Panc1 (cell line): ENCODE measurements at regions not wholly inside any gene's neighbourhood (a gene's known extent, or its start where the extent isn't known, plus 50 kb on each side); places are given as distances from the start of the nearest gene placed in this dataset.
"Not testable (repeated sequence)": the region's sequence is repeated elsewhere in the genome, so short reads cannot be mapped to it uniquely, and the experiment has no call there.

Experiments used
- POLR2AphosphoS5 ChIP-seq: IDR thresholded peaks from 2 replicates; pipeline ENCODE4 v1.6.1; 2012; ENCODE audit warnings: mild to moderate bottlenecking, low read depth, low read length, moderate library complexity
- REST ChIP-seq, 2 experiments: IDR thresholded peaks; 2 replicates each; pipeline ENCODE4 v1.6.1; 2011 to 2012; ENCODE audit warnings: low read depth in 2 of 2, control low read depth in 1 of 2, low read length in 1 of 2, mild to moderate bottlenecking in 1 of 2, moderate library complexity in 1 of 2; ENCODE audit not compliant: insufficient read depth in 1 of 2
- SIN3A ChIP-seq: IDR thresholded peaks from 2 replicates; pipeline ENCODE4 v1.6.1; 2012; ENCODE audit warnings: low read depth, mild to moderate bottlenecking, low read length, moderate library complexity, borderline replicate concordance; ENCODE audit not compliant: insufficient read depth
- TF ChIP-seq, protein P1 (sequence below): fragments of 450-650 bp; IDR thresholded peaks from 2 replicates; pipeline ENCODE4 v1.5.1; 2017; ENCODE audit warnings: mild to moderate bottlenecking

GRCh38 chr9:40111571-40111970, 756.1 kb downstream of the SPATA31A1 start:
- TF ChIP-seq, protein P1, sequence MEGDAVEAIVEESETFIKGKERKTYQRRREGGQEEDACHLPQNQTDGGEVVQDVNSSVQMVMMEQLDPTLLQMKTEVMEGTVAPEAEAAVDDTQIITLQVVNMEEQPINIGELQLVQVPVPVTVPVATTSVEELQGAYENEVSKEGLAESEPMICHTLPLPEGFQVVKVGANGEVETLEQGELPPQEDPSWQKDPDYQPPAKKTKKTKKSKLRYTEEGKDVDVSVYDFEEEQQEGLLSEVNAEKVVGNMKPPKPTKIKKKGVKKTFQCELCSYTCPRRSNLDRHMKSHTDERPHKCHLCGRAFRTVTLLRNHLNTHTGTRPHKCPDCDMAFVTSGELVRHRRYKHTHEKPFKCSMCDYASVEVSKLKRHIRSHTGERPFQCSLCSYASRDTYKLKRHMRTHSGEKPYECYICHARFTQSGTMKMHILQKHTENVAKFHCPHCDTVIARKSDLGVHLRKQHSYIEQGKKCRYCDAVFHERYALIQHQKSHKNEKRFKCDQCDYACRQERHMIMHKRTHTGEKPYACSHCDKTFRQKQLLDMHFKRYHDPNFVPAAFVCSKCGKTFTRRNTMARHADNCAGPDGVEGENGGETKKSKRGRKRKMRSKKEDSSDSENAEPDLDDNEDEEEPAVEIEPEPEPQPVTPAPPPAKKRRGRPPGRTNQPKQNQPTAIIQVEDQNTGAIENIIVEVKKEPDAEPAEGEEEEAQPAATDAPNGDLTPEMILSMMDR, result not testable (repeated sequence)
- TF ChIP-seq POLR2AphosphoS5; REST (IDR thresholded peaks at IDR 0.05; ENCODE audit: insufficient read depth in 1 of 2, low read depth in 2 of 2, low read length in 1 of 2); SIN3A: not testable (repeated sequence)
